ENCODE measurements at regions not wholly inside any gene's neighbourhood (a gene's known extent, or its start where the extent isn't known, plus 50 kb on each side); places are given as distances from the start of the nearest gene placed in this dataset.
A peak's percentile ranks its signal among the peaks of the same experiment; 100 is the strongest.

GRCh38 chr10:8224591-8224990 is 170.1 kb downstream of the GATA3 start:
- FAIRE-seq, result no peak

GRCh38 chr10:8225187-8225586 is 170.7 kb downstream of the GATA3 start:
- DNase-seq (ENCODE audit: extremely low spot score, insufficient read length, low read depth) (no peak), FAIRE-seq (no peak)

More at GRCh38 chr10:8224591-8224990, 170.1 kb downstream of the GATA3 start:
- DNase-seq (ENCODE audit: extremely low spot score, insufficient read length, low read depth), result no peak

GRCh38 chr10:8227246-8227645 is 172.8 kb downstream of the GATA3 start:
- DNase-seq (ENCODE audit: extremely low spot score, insufficient read length, low read depth) (no peak), FAIRE-seq (no peak)

GRCh38 chr10:8229153-8229552 is 174.7 kb downstream of the GATA3 start:
- DNase-seq (ENCODE audit: extremely low spot score, insufficient read length, low read depth), result no peak

GRCh38 chr10:8230902-8231301 is 176.4 kb downstream of the GATA3 start:
- DNase-seq (ENCODE audit: extremely low spot score, insufficient read length, low read depth), result no peak
- FAIRE-seq, result no peak

More at GRCh38 chr10:8229153-8229552, 174.7 kb downstream of the GATA3 start:
- no peak for FAIRE-seq

GRCh38 chr10:8233049-8233448 is 178.6 kb downstream of the GATA3 start:
- no peak for FAIRE-seq

GRCh38 chr10:8233832-8234259 is 179.4 kb downstream of the GATA3 start:
- FAIRE-seq (no peak), DNase-seq (ENCODE audit: extremely low spot score, insufficient read length, low read depth) (no peak)

More at GRCh38 chr10:8233049-8233448, 178.6 kb downstream of the GATA3 start:
- no peak for DNase-seq (ENCODE audit: extremely low spot score, insufficient read length, low read depth)

GRCh38 chr10:8235253-8236027 is 181.0 kb downstream of the GATA3 start:
- no peak for DNase-seq (ENCODE audit: extremely low spot score, insufficient read length, low read depth)
- FAIRE-seq, result no peak

GRCh38 chr10:8238986-8239385 is 184.5 kb downstream of the GATA3 start:
- DNase-seq (ENCODE audit: extremely low spot score, insufficient read length, low read depth), result no peak
- FAIRE-seq, result no peak

- DNase-seq (ENCODE audit: extremely low spot score, insufficient read length, low read depth), result no peak
- no peak for FAIRE-seq
Observed at GRCh38 chr10:8240861-8241260, 186.4 kb downstream of the GATA3 start.

GRCh38 chr10:8242295-8242872 is 187.9 kb downstream of the GATA3 start:
- FAIRE-seq (no peak), DNase-seq (ENCODE audit: extremely low spot score, insufficient read length, low read depth) (no peak)

GRCh38 chr10:8245131-8245813 is 190.8 kb downstream of the GATA3 start:
- DNase-seq (ENCODE audit: extremely low spot score, insufficient read length, low read depth) (peak; percentile 4), FAIRE-seq (peak; percentile 21)

- DNase-seq (ENCODE audit: extremely low spot score, insufficient read length, low read depth) (no peak), FAIRE-seq (no peak)
Observed at GRCh38 chr10:8245814-8246142, 191.3 kb downstream of the GATA3 start.

GRCh38 chr10:8246548-8246947 is 192.1 kb downstream of the GATA3 start:
- DNase-seq (ENCODE audit: extremely low spot score, insufficient read length, low read depth) (no peak), FAIRE-seq (no peak)

- no peak for FAIRE-seq
Observed at GRCh38 chr10:8247191-8247590, 192.7 kb downstream of the GATA3 start.

GRCh38 chr10:8248868-8249267 is 194.4 kb downstream of the GATA3 start:
- FAIRE-seq, result no peak
- DNase-seq (ENCODE audit: extremely low spot score, insufficient read length, low read depth), result no peak

More at GRCh38 chr10:8247191-8247590, 192.7 kb downstream of the GATA3 start:
- DNase-seq (ENCODE audit: extremely low spot score, insufficient read length, low read depth), result no peak

GRCh38 chr10:8254350-8254749 is 199.9 kb downstream of the GATA3 start:
- DNase-seq (ENCODE audit: extremely low spot score, insufficient read length, low read depth) (no peak), FAIRE-seq (no peak)

GRCh38 chr10:8255301-8255700 is 200.8 kb downstream of the GATA3 start:
- FAIRE-seq (no peak), DNase-seq (ENCODE audit: extremely low spot score, insufficient read length, low read depth) (no peak)

GRCh38 chr10:8260645-8261044 is 206.2 kb downstream of the GATA3 start:
- DNase-seq (ENCODE audit: extremely low spot score, insufficient read length, low read depth) (no peak), FAIRE-seq (no peak)

GRCh38 chr10:8262317-8262716 is 207.8 kb downstream of the GATA3 start:
- no peak for DNase-seq (ENCODE audit: extremely low spot score, insufficient read length, low read depth)
- no peak for FAIRE-seq

GRCh38 chr10:8269976-8270375 is 215.5 kb downstream of the GATA3 start:
- FAIRE-seq (no peak), DNase-seq (ENCODE audit: extremely low spot score, insufficient read length, low read depth) (no peak)

Data from GM18507 (cell line).